Upper lobe of left lung (tissue), 4 donors: ENCODE measurements at regions not wholly inside any gene's neighbourhood (a gene's known extent, or its start where the extent isn't known, plus 50 kb on each side); places are given as distances from the start of the nearest gene placed in this dataset.

Experiments
- CTCF ChIP-seq, 6 experiments: fragments of 450-650 bp in 4 of 6; fragments of 200-600 bp in 2 of 6; sonication (generic) in 2 of 6; IDR thresholded peaks; one replicate each; pipeline ENCODE4 v1.5.1; 2016 to 2019; ENCODE audit warnings: antibody characterized with exemption in 6 of 6
- EP300 ChIP-seq, 4 donors: sonication (generic); formaldehyde crosslinking; IDR thresholded peaks; one replicate each; pipeline ENCODE4 v1.5.1; 2017; ENCODE audit warnings: antibody characterized with exemption in 4 of 4, control low read depth in 2 of 4
- POLR2A ChIP-seq, 4 donors: fragments of 450-650 bp; IDR thresholded peaks; one replicate each; pipeline ENCODE4 v1.5.1; 2016 to 2017; ENCODE audit warnings: antibody characterized with exemption in 4 of 4, mild to moderate bottlenecking in 2 of 4
- POLR2AphosphoS5 ChIP-seq, 2 donors: sonication (generic); formaldehyde crosslinking; IDR thresholded peaks; one replicate each; pipeline ENCODE4 v1.5.1; 2017; ENCODE audit warnings: antibody characterized with exemption in 2 of 2

GRCh38 chr3:182592747-182593146 is 200.6 kb upstream of the ATP11B start:
- TF ChIP-seq POLR2AphosphoS5 (IDR thresholded peaks at IDR 0.05) (no peak), EP300 (IDR thresholded peaks at IDR 0.05) (no peak), POLR2A (IDR thresholded peaks at IDR 0.05) (no peak), CTCF (IDR thresholded peaks at IDR 0.05) (no peak)
